Stomach (tissue), 8 donors: ENCODE measurements at regions not wholly inside any gene's neighbourhood (a gene's known extent, or its start where the extent isn't known, plus 50 kb on each side); places are given as distances from the start of the nearest gene placed in this dataset.

ENCODE experiments used
- DNase-seq, 2 donors: peaks; one replicate each; pipeline versions ENCODE4 v3.0.0 to v3.0.0-alpha.2; 2013 to 2019
- H3K27ac ChIP-seq, 5 donors: fragments of 200-600 bp in 4 of 5; sonication (generic) in 4 of 5; one replicate each; pipeline ENCODE4 v1.5.1; 2013 to 2019; ENCODE audit warnings: mild to moderate bottlenecking in 1 of 5, moderate library complexity in 1 of 5
- H3K27me3 ChIP-seq, 3 donors: fragments of 200-600 bp; sonication (generic); one replicate each; pipeline ENCODE4 v1.5.1; 2017 to 2019; ENCODE audit warnings: mixed run types in 1 of 3
- H3K36me3 ChIP-seq, 4 donors: fragments of 200-600 bp; sonication (generic); 1 replicate in 3 of 4; 2 replicates in 1 of 4; pipeline ENCODE4 v1.5.1; 2016 to 2019
- H3K4me1 ChIP-seq, 4 donors: fragments of 200-600 bp; sonication (generic); one replicate each; pipeline ENCODE4 v1.5.1; 2016 to 2019
- H3K4me3 ChIP-seq, 4 donors: fragments of 200-600 bp; sonication (generic) in 3 of 4; one replicate each; pipeline ENCODE4 v1.5.1; 2016 to 2019; ENCODE audit warnings: mild to moderate bottlenecking in 1 of 4
- H3K9me3 ChIP-seq, 4 donors: fragments of 200-600 bp; sonication (generic); one replicate each; pipeline ENCODE4 v1.5.1; 2016 to 2019
- EP300 ChIP-seq: sonication (generic); formaldehyde crosslinking; IDR thresholded peaks from one replicate; pipeline ENCODE4 v1.6.1; 2017; ENCODE audit warnings: antibody characterized with exemption
- POLR2A ChIP-seq, 4 donors: fragments of 450-650 bp; IDR thresholded peaks; one replicate each; pipeline ENCODE4 v1.6.1; 2016; ENCODE audit warnings: antibody characterized with exemption in 4 of 4, control low read depth in 2 of 4, mild to moderate bottlenecking in 1 of 4, moderate library complexity in 1 of 4
- POLR2AphosphoS5 ChIP-seq, 3 donors: sonication (generic); formaldehyde crosslinking; IDR thresholded peaks; one replicate each; pipeline ENCODE4 v1.6.1; 2016; ENCODE audit warnings: antibody characterized with exemption in 3 of 3
- WGBS, 5 donors: extraction: QIAGEN DNeasy Blood & Tissue Kit in 3 of 5; methylation state at CpG; one replicate each; pipeline versions ENCODE4 v1.1.5 to v1.1.7; 2013 to 2018; 5-methylcytosine and 5-hydroxymethylcytosine counted together
- intact Hi-C: fragments of 100-400 bp; cut with DNase I; formaldehyde crosslinking; loops from one replicate; pipeline ENCODE4 v1.15.1; 2023; ENCODE audit warnings: low total_unique reads
- TF ChIP-seq, protein P1 (sequence below), 7 experiments: fragments of 450-650 bp in 4 of 7; fragments of 200-600 bp in 3 of 7; sonication (generic) in 3 of 7; IDR thresholded peaks; one replicate each; pipeline ENCODE4 v1.5.1; 2016 to 2019; ENCODE audit warnings: antibody characterized with exemption in 7 of 7, control low read depth in 2 of 7, mild to moderate bottlenecking in 1 of 7
- donor health status: healthy with polysubstance abuse.
- donor health status: Bipolar disorder and iron deficiency.
- donor health status: healthy.

DNA sequence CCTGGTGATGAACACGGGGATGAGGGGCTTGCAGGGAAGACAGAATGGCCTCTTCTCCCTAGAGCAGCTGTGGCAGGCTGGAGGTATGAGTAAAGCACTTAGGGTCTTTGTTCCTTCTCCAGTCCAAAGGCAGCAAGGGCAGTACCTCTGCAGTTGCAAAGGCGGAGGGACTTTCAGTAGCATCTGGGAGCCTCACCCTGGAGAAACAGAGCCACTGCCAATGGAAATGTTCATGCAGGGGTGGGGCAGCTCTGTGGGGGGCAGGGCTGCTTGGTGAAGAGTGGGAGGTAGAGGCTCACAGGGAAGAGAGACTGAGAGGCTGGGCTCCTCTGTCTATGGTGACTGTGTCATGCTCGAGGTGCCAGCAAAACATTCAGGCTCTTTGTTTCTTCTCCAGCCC, 344.1 kb upstream of the CHAC2 start:
- no peak for DNase-seq
- Histone ChIP-seq H3K27me3 (no peaks in the 10 kb centered on the region), H3K4me3 (no peak overlapping the region), H3K27ac (no peak overlapping the region), H3K9me3 (no peaks in the 10 kb centered on the region), H3K36me3 (no peaks in the 10 kb centered on the region), H3K4me1 (no peaks in the 10 kb centered on the region)
- no peak for TF ChIP-seq POLR2AphosphoS5 (IDR thresholded peaks at IDR 0.05)
- WGBS, 5 donors, result 86 to 96% (median 89%) methylated on average over 3 of the region's 3 CpGs
- intact Hi-C loops, result no loop called here

DNA sequence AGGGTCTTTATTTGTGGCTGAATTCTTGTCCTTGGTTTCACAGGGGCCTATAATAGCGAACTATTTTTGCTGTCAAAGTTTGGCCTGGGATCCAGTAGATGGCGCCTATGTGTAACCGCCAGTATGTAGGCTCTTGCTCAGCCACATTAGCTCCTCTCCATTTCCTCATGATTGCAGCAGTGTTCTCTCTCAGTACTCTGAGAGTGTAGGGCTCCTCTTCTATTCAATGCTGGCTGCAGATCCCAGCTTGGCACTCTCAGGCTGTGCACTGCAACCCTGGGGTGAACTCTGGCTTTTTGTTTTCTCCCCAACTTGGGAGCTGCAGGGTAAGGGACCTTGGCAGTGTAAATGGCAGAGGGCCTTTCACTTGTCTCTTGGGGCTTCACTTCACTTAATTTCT, 344.6 kb upstream of the CHAC2 start:
- Histone ChIP-seq H3K9me3 (no peaks in the 10 kb centered on the region), H3K4me1 (no peaks in the 10 kb centered on the region), H3K36me3 (no peaks in the 10 kb centered on the region), H3K4me3 (no peak overlapping the region), H3K27ac (no peak overlapping the region), H3K27me3 (no peaks in the 10 kb centered on the region)
- intact Hi-C loops, result no loop called here
- WGBS, 5 donors, result 37 to 53% (median 44%) methylated on average over 3 of the region's 3 CpGs
- peak in 1 of 3 donors; percentile 19 for TF ChIP-seq POLR2AphosphoS5 (IDR thresholded peaks at IDR 0.05)
- no peak for TF ChIP-seq EP300
- no peak for TF ChIP-seq POLR2A (IDR thresholded peaks at IDR 0.05)
- TF ChIP-seq, protein P1, sequence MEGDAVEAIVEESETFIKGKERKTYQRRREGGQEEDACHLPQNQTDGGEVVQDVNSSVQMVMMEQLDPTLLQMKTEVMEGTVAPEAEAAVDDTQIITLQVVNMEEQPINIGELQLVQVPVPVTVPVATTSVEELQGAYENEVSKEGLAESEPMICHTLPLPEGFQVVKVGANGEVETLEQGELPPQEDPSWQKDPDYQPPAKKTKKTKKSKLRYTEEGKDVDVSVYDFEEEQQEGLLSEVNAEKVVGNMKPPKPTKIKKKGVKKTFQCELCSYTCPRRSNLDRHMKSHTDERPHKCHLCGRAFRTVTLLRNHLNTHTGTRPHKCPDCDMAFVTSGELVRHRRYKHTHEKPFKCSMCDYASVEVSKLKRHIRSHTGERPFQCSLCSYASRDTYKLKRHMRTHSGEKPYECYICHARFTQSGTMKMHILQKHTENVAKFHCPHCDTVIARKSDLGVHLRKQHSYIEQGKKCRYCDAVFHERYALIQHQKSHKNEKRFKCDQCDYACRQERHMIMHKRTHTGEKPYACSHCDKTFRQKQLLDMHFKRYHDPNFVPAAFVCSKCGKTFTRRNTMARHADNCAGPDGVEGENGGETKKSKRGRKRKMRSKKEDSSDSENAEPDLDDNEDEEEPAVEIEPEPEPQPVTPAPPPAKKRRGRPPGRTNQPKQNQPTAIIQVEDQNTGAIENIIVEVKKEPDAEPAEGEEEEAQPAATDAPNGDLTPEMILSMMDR (IDR thresholded peaks at IDR 0.05), result peak in 4 of 7 experiments; percentile 14 to 43 (median 32)
- peak; percentile 38 to 44 for DNase-seq

DNA sequence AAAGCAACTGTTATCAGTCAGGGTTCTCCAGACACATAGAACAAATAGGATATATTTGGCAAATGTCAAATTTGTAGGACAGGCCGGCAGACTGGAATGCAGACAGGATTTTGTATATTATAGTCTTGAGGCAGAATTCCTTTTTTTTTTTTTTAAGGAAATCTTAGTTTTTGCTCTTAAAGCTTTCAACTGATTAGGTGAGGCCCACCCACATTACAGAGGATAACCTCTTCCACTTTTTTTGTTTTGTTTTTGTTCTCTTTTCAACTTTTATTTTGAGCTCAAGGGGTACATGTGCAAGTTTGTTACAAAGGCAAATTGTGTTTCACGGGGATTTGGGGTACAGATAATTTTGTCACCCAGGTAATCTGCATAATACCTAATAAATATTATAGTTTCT, 350.2 kb upstream of the CHAC2 start:
- WGBS, 5 donors, result 73 to 93% (median 89%) methylated on average over 2 of the region's 2 CpGs
- H3K4me1 ChIP-seq, result no peaks in the 10 kb centered on the region
- H3K27ac ChIP-seq, result no peak overlapping the region
- no peaks in the 10 kb centered on the region for H3K27me3 ChIP-seq
- H3K4me3 ChIP-seq, result no peak overlapping the region
- DNase-seq, result no peak
- intact Hi-C loops, result no loop called here
- TF ChIP-seq POLR2AphosphoS5 (IDR thresholded peaks at IDR 0.05) (no peak), POLR2A (IDR thresholded peaks at IDR 0.05) (no peak), EP300 (no peak)
- TF ChIP-seq, protein P1 (IDR thresholded peaks at IDR 0.05), result no peak
- H3K36me3 ChIP-seq, result no peaks in the 10 kb centered on the region
- no peaks in the 10 kb centered on the region for H3K9me3 ChIP-seq

DNA sequence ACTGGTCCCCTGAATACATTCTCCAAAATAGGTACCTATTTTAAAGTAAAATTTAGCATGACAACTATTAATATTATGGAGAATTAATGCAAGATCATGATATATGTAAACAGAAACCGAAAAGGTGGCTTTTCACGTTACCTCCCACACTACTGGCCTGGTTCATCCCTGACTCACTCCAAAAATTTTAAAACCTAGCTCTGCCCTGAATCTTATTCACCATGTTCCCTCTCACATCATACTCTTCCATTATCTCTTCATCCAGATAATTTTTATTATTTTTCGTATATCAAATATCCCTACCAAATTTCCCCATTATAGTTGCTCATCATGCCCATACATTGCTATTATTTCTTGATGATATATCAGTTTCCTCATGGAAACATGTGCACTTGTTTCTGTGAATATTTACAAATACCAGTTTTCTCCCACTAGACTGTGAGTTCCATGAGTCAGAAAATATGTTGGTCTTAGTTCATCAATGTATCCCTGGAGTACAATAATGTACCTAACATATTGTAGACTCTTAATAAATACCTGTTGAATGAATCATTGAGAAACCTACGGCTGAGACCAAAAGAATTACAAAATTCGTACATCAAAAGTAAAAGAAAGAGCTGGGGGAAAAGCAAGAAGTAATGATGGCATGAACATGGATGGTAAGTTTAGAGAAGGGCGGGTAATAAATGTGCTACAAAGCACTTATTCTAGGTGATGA, 360.1 kb upstream of the CHAC2 start:
- H3K36me3 ChIP-seq, result no peaks in the 10 kb centered on the region
- peaks cover 0 to 10% (median 3%) of the 10 kb centered on the region in 4 donors for H3K9me3 ChIP-seq
- intact Hi-C loops, result no loop called here
- H3K4me3 ChIP-seq, result no peak overlapping the region
- DNase-seq, result no peak
- 75 to 91% (median 87%) methylated on average over 6 of the region's 6 CpGs for WGBS, 5 donors
- TF ChIP-seq POLR2A (IDR thresholded peaks at IDR 0.05), result no peak
- no peak for TF ChIP-seq POLR2AphosphoS5 (IDR thresholded peaks at IDR 0.05)
- TF ChIP-seq EP300, result no peak
- TF ChIP-seq, protein P1 (IDR thresholded peaks at IDR 0.05), result no peak
- no peak overlapping the region for H3K27ac ChIP-seq
- no peaks in the 10 kb centered on the region for H3K4me1 ChIP-seq
- no peaks in the 10 kb centered on the region for H3K27me3 ChIP-seq

DNA sequence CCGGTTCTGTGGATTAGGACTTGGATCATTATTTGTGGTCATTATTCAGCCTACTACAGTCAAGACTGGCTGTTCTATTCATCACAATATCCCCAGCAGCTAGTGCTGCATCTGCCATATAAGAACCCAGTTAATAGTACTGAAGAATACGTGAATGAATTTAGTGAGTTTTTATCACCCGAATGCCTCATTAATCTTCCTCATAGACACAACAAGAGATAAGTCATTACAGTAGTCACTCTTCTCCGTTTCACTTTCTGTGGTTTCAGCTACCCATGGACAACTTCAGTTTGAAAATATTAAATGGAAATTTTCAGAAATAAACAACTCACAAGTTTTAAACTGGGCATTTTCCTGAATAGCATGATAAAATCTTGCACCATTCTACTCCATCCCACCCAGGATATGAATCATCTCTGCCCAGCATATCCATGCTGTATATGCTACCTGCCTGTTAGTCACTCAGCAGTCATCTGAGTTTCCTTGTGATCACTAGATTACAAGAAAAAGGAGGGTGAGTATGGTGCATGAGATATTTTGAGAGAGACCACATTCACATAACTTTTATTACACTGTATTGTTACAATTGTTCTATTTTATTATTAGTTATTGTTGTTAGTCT, 363.7 kb upstream of the CHAC2 start:
- Histone ChIP-seq H3K27ac (no peak overlapping the region), H3K4me1 (no peaks in the 10 kb centered on the region), H3K9me3 (no peaks in the 10 kb centered on the region), H3K4me3 (no peak overlapping the region), H3K36me3 (no peaks in the 10 kb centered on the region), H3K27me3 (no peaks in the 10 kb centered on the region)
- DNase-seq, result no peak
- 76 to 81% (median 80%) methylated on average over 4 of the region's 4 CpGs for WGBS, 5 donors
- intact Hi-C loops, result no loop called here
- TF ChIP-seq POLR2A (IDR thresholded peaks at IDR 0.05) (no peak), POLR2AphosphoS5 (IDR thresholded peaks at IDR 0.05) (no peak), EP300 (no peak)
- TF ChIP-seq, protein P1 (IDR thresholded peaks at IDR 0.05), result no peak
